DMS153 (cell line): ENCODE measurements at regions not wholly inside any gene's neighbourhood (a gene's known extent, or its start where the extent isn't known, plus 50 kb on each side); places are given as distances from the start of the nearest gene placed in this dataset.

Experiments
- DNase-seq: peaks from one replicate; lab custom pipeline; 2025; lab: John Stamatoyannopoulos, UW

DNA sequence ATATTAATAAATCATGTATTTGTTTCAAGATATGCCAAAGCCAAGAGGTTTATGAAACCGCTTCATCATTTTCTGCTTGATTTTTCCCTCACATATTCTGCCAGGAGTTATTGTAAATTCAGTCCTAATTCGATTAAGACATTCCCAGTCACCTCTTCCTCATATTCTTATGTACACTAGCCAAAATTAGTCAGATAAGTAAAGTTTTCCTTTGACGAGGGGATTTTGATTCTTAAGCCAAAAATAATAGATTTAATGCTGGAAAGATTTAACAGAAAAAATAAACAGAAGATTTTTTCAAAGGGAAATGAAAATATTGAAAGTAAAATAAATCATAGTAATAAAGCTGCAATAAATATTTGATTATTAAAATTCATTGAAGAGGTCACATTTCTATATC, 51.0 kb upstream of the VEGFC start:
- no peak for DNase-seq

DNA sequence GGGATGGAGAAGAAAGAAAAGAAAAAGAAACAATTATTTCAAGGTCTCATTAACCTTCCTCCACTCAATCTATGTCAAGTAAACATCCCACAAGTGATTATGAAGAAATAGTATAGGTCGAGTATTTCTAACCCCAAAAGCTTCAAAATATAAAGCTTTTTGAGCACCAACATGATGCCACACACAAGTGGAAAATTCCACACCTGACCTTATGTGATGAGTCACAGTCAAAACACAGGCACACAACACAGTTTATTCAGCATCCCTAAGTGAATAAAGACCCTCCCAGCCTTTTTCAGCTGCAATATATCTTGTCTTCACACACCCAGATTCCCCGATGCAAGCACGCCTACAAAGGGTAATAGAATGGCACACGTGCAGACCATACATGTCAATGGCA, 51.7 kb upstream of the VEGFC start:
- no peak for DNase-seq

- no peak for DNase-seq
Observed at GRCh38 chr4:176845636-176846035, 52.9 kb upstream of the VEGFC start.

- no peak for DNase-seq
Observed at GRCh38 chr4:176849076-176849475, 56.4 kb upstream of the VEGFC start.

DNA sequence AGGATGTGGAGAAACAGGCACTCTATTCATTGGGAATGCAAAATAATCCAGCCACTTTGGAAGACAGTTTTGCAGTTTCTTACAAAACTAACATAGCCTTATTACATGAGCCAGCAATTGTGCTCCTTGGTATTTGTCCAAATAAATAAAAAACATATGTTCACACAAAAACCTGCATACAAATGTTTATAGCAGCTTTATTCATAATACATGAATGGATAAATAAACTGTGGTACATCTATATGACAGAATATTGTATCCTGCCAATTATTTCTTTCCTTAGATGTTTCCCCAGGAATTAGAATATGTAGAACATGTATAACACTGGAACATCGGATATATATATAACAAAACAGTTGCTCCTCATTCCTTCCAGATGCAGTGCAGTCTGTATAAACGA, 57.7 kb upstream of the VEGFC start:
- DNase-seq: no peak

DNA sequence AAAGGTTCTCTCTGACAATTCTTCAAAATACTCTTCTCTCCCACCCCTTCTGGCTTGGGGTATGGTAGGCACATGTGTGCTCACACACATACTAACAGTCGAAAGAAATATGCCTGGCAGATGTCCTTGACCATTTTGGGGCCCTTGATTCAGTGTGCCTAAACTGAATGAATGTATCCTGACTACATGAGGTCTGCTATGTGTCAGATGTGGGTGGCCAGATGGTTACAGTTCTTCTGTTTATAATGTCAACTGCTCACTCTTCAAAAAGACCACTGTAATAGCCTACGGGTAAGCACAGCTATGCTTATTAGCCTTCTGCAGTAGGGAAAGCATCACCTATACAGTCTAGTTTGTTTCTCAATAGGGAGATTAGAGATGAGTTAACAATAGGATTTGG, 63.7 kb upstream of the VEGFC start:
- DNase-seq: no peak

- DNase-seq: no peak
Observed at GRCh38 chr4:176858839-176859238, 66.1 kb upstream of the VEGFC start.

GRCh38 chr4:176864238-176864637, 71.5 kb upstream of the VEGFC start:
- DNase-seq: no peak

DNA sequence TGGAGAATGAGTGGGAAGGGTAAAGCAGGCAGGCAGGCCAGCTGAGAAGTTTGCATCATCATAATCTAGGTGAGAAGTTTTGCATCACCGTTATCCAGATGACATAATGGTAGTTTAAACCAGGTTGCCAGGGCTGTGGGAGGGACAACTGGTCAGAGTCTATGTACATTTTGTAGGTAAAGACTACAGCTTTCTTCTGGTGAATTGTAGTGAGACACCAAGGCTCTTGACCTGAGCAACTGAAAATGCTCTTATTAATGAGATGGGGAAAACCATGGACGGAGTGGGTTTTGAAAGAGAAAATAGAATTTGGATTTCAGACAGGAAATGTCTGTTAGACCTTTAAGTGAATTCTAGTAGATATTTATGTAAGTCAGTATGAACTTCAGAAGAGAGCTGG, 76.0 kb upstream of the VEGFC start:
- no peak for DNase-seq

DNA sequence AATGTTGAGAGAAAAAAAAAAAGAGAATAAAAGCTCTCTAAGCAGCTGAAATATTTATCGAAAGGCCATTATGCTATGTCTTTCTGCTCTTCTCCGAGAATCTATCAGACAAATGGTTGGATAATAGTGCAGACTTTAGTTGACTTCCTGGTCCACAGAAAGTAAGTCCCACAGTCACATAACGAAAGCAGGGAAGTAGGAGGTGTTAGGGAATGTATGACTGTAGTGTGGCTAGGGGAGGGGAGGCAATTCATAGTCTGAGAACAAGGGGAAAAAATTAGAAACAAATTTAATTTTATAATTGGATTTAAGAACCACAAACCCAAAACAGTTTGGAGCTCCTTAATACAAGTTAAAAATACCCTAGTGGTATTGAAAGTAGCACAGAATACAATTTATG, 79.7 kb upstream of the VEGFC start:
- DNase-seq: no peak

DNA sequence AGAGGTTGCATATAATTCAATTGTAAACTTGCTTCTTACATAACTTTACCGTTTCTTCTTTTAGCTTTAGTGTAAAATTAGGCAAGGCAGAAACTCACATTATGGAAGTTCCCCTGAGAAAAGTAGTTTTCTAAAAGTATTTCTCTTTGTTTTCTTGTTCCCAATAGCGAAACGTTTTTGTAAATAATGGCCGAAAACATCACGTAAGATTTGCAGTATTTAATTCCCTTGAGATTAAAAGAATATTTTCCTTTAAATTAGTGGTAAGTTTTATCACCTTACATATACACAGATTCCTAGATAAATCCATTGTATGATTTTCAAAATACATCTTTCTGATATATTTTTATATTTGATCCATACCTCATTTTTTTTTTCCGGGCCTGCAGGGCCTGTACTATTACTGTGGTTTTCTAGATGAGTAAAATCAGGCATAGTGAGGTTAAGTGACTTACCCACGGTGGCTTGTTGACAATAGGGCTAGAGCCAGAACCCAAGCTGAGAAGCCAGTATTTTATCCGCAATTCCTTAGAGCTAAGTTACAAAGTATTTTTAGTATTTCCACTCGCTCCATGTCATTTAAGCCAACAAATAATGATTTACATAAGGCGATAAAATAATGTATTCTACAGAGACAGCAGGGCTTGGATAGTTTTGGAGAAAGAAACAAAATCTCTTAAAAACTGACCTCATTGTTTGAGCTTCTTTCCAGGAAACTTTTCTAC, 82.2 kb upstream of the VEGFC start:
- no peak for DNase-seq

DNA sequence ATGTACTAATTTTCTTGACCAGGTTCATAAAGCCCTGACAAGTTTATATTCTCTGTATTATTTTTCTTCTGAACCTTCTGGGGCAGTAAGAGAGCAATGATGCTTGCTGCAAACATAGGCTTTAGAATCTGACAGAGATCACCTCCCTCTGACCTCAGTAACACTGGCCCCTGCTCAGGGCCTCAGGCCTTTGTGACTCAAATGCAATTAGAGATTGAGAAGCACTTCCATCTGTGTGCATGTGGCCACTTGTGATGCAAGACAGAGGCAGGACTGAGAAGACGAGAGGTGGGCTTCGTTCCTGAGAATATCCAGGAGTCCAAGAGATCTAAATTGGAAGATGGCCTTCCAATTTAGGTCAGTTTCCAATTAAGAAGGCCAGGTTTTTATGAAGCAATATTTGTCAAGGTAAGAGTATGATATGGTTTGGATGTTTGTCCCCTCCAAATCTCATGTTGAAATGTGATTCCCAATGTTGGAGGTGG, 82.8 kb upstream of the VEGFC start:
- no peak for DNase-seq

GRCh38 chr4:176879380-176880116, 86.8 kb upstream of the VEGFC start:
- no peak for DNase-seq

DNA sequence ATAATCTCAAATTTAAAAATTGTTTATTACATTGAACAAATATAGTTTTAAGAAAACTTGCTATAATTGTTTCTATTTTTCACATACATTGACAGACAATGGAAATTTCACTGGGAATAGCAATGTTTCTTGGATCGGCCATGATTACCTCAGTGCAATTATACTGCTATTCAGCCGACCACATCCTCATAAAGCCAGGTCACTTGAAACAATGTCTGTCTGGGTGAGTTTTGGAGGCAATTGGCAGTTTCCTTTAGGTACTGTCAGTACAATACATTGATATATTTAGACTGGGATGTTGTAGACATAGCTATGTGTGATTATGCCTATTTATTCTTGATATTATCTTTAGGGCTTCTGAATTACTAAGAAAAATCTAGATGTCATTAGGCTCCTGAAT, 89.5 kb upstream of the VEGFC start:
- DNase-seq: no peak

GRCh38 chr4:176883108-176883550, 90.4 kb upstream of the VEGFC start:
- DNase-seq: peak; percentile 11

DNA sequence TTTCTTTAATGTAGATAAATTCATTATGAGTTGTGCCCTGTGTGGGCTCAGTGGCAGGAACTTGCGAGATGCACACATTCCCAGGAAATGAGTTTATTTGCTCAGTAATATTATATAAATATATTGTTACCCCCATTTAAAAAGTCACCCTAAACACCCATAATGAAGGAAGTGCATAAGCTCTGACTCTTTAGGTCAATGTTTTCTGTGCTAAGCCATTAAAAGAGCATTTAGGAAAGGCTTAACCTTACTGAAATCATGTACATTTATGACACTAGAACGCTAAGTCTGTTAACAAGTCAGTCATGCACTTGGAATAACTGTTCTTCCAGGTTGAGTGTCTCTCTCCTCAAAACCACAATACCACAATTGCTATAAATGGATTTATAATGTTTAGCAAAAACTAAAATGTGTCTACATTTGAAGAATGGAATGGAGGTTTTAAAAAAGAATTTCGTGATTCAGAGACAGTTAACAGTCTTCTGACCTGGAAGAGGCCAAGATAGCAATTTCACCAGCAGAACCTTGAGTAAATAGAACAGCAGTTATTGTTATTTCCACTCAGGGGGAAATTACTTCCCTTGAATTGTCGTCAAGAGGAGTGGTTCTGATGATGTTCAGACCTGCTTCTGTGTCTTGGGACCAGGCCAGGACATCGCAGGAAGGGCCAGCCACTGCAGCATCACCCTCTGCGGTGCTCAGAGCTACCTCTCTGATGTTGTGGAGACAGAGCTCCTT, 91.1 kb upstream of the VEGFC start:
- no peak for DNase-seq

- DNase-seq: no peak
Observed at GRCh38 chr4:176885224-176885623, 92.5 kb upstream of the VEGFC start.

- DNase-seq: no peak
Observed at GRCh38 chr4:176886135-176886534, 93.4 kb upstream of the VEGFC start.

DNA sequence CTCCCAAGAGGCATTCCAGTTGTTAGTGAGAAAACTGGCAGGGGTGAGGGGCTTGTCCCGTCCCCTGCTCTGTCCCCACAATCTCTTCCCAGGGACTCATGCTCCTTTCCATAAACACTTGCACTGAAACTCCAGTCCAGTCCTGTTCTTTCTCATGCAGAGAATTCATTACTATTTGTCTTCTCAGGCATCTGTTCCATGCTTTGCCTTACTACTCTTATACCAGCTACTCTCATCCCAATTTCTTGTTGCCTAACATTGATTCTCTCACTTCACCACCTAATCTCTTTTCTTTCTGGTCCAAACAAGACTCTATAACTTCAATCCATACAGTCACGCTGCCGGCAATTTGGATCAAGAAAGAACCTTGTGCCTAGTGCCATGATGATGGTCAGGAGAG, 97.1 kb upstream of the VEGFC start:
- no peak for DNase-seq

DNA sequence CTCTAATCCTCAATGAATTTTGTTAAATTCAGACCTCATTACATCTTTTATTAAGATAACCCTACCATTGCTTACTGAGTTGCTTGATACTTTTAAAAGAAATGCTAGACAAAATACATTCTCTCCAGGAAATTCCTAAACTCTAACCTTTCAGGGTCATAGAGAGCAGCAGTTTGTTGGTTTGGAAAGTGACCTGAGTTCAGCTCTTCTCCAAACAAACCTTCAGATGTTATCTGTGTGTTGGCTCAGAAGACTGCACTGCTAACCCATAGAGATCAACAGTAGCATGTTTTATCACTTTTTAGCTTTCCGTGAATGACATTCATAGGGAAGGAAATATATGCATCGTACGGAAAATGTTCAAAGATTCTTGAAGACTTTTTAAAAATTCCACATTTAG, 101.8 kb upstream of the VEGFC start:
- no peak for DNase-seq

DNA sequence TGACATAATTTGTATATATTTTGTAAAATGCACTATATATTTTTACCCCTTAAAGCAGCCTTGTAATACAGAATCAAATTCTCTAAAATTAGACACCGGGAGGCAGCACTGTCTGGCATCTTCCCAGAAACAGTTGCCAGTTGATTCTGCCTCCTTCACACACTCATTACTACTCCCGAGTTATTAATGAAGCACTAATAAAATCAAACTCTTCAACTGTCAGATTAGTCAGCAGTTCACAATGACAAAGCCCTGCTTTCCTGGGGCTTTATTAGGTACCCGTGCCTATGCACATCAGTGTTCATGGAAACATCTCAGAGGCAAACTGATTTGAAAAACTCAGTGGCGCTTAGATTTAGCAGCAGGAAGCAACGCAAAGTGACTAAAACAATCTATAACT, 103.5 kb upstream of the VEGFC start:
- DNase-seq: no peak

- no peak for DNase-seq
Observed at GRCh38 chr4:176897226-176897625, 104.5 kb upstream of the VEGFC start.

GRCh38 chr4:176898791-176899190, 106.1 kb upstream of the VEGFC start:
- no peak for DNase-seq
